ENCODE measurements at regions not wholly inside any gene's neighbourhood (a gene's known extent, or its start where the extent isn't known, plus 50 kb on each side); places are given as distances from the start of the nearest gene placed in this dataset.

GRCh38 chr3:41044523-41044922 lies 154.8 kb upstream of the CTNNB1 start (continued):
- no peak for TF ChIP-seq BRCA1 (IDR thresholded peaks at IDR 0.05; ENCODE audit: low read depth, low read length)
